Glutamatergic neuron (in vitro differentiated cells): ENCODE measurements at regions not wholly inside any gene's neighbourhood (a gene's known extent, or its start where the extent isn't known, plus 50 kb on each side); places are given as distances from the start of the nearest gene placed in this dataset.

Experiments used
- DNase-seq: peaks from one replicate; pipeline ENCODE4 v3.0.0; 2022
- H3K27ac Mint-ChIP-seq: one replicate; pipeline ENCODE4 v1.8.0; 2020; ENCODE audit warnings: mild to moderate bottlenecking, mixed read lengths, inconsistent platforms; ENCODE audit not compliant: unreplicated experiment
- H3K27me3 Mint-ChIP-seq: one replicate; pipeline ENCODE4 v1.8.0; 2020; ENCODE audit warnings: mild to moderate bottlenecking, moderate library complexity, mixed read lengths, inconsistent platforms; ENCODE audit not compliant: unreplicated experiment
- H3K36me3 Mint-ChIP-seq: one replicate; pipeline ENCODE4 v1.8.0; 2020; ENCODE audit warnings: mild to moderate bottlenecking, mixed read lengths, inconsistent platforms; ENCODE audit not compliant: unreplicated experiment
- H3K4me1 Mint-ChIP-seq: one replicate; pipeline ENCODE4 v1.8.0; 2020; ENCODE audit warnings: mild to moderate bottlenecking, low read depth, mixed read lengths, inconsistent platforms; ENCODE audit not compliant: unreplicated experiment
- H3K4me3 Mint-ChIP-seq: one replicate; pipeline ENCODE4 v1.8.0; 2020; ENCODE audit warnings: mild to moderate bottlenecking, mixed read lengths, inconsistent platforms; ENCODE audit not compliant: unreplicated experiment
- H3K9me3 Mint-ChIP-seq: one replicate; pipeline ENCODE4 v1.8.0; 2020; ENCODE audit warnings: mild to moderate bottlenecking, moderate library complexity, mixed read lengths, inconsistent platforms; ENCODE audit not compliant: unreplicated experiment
- CTCF ChIP-seq: fragments of 200-600 bp; sonication (generic); IDR thresholded peaks from one replicate; pipeline ENCODE4 v1.5.0; 2021; ENCODE audit not compliant: partially characterized antibody, unreplicated experiment

- Mint-ChIP-seq H3K4me1 (peaks cover 11% of the 10 kb centered on the region), H3K4me3 (peak overlapping the region; percentile 8), H3K9me3 (peaks cover 7% of the 10 kb centered on the region), H3K27ac (peak overlapping the region; percentile 92), H3K27me3 (no peaks in the 10 kb centered on the region), H3K36me3 (no peaks in the 10 kb centered on the region)
- DNase-seq: peak; percentile 48
- TF ChIP-seq CTCF: no peak
Measured at GRCh38 chr16:9370061-9370491, 278.6 kb downstream of the HAPSTR1 start.

- peaks cover 4% of the 10 kb centered on the region for H3K9me3 Mint-ChIP-seq
- H3K27ac Mint-ChIP-seq: no peak overlapping the region
- DNase-seq: no peak
- H3K4me1 Mint-ChIP-seq: peaks cover 11% of the 10 kb centered on the region
- no peak for TF ChIP-seq CTCF
- no peaks in the 10 kb centered on the region for H3K27me3 Mint-ChIP-seq
- no peaks in the 10 kb centered on the region for H3K36me3 Mint-ChIP-seq
- H3K4me3 Mint-ChIP-seq: no peak overlapping the region
Measured at GRCh38 chr16:9371713-9372448, 280.4 kb downstream of the HAPSTR1 start.

GRCh38 chr16:9372934-9373890 lies 281.8 kb downstream of the HAPSTR1 start:
- no peak for DNase-seq
- peaks cover 4% of the 10 kb centered on the region for H3K9me3 Mint-ChIP-seq
- H3K36me3 Mint-ChIP-seq: no peaks in the 10 kb centered on the region
- no peak overlapping the region for H3K27ac Mint-ChIP-seq
- H3K27me3 Mint-ChIP-seq: no peaks in the 10 kb centered on the region
- TF ChIP-seq CTCF: no peak
- H3K4me3 Mint-ChIP-seq: no peak overlapping the region
- H3K4me1 Mint-ChIP-seq: peaks cover 11% of the 10 kb centered on the region

GRCh38 chr16:9374061-9374460 lies 282.6 kb downstream of the HAPSTR1 start:
- no peak for DNase-seq
- no peaks in the 10 kb centered on the region for H3K27me3 Mint-ChIP-seq
- H3K4me1 Mint-ChIP-seq: peaks cover 11% of the 10 kb centered on the region
- no peak overlapping the region for H3K4me3 Mint-ChIP-seq
- peaks cover 4% of the 10 kb centered on the region for H3K9me3 Mint-ChIP-seq
- H3K27ac Mint-ChIP-seq: no peak overlapping the region
- no peak for TF ChIP-seq CTCF
- H3K36me3 Mint-ChIP-seq: no peaks in the 10 kb centered on the region

GRCh38 chr16:9378876-9379275 lies 287.4 kb downstream of the HAPSTR1 start:
- DNase-seq: no peak
- Mint-ChIP-seq H3K27me3 (no peaks in the 10 kb centered on the region), H3K4me1 (peaks cover under 1% of the 10 kb centered on the region), H3K9me3 (peaks cover 2% of the 10 kb centered on the region), H3K36me3 (peaks cover 5% of the 10 kb centered on the region), H3K4me3 (no peak overlapping the region), H3K27ac (no peak overlapping the region)
- no peak for TF ChIP-seq CTCF
